ENCODE measurements at regions not wholly inside any gene's neighbourhood (a gene's known extent, or its start where the extent isn't known, plus 50 kb on each side); places are given as distances from the start of the nearest gene placed in this dataset.

GRCh38 chr2:18644115-18644462 is 54.7 kb upstream of the NT5C1B start:
- TF ChIP-seq EP300 (IDR thresholded peaks at IDR 0.05) (no peak), CTCF (IDR thresholded peaks at IDR 0.05) (no peak), POLR2A (IDR thresholded peaks at IDR 0.05) (no peak)
- 91 to 96% methylated on average over 2 of the region's 2 CpGs for WGBS, 2 donors
- no peaks in the 10 kb centered on the region for H3K4me1 ChIP-seq
- H3K27me3 ChIP-seq = no peaks in the 10 kb centered on the region
- H3K27ac ChIP-seq = no peak overlapping the region
- H3K9me3 ChIP-seq = no peaks in the 10 kb centered on the region
- no peak for DNase-seq (ENCODE audit: low spot score in 2 of 2)
- no peaks in the 10 kb centered on the region for H3K36me3 ChIP-seq
- no peak overlapping the region for H3K4me3 ChIP-seq

- no peak for DNase-seq (ENCODE audit: low spot score in 2 of 2)
- Histone ChIP-seq H3K4me1 (no peaks in the 10 kb centered on the region), H3K9me3 (no peaks in the 10 kb centered on the region), H3K36me3 (no peaks in the 10 kb centered on the region), H3K27me3 (no peaks in the 10 kb centered on the region), H3K4me3 (no peak overlapping the region), H3K27ac (no peak overlapping the region)
- WGBS, 2 donors = 71 to 82% methylated on average over 5 of the region's 5 CpGs
- no peak for TF ChIP-seq CTCF (IDR thresholded peaks at IDR 0.05)
- no peak for TF ChIP-seq EP300 (IDR thresholded peaks at IDR 0.05)
- TF ChIP-seq POLR2A (IDR thresholded peaks at IDR 0.05) = no peak
Measured at GRCh38 chr2:18643326-18644114, 54.2 kb upstream of the NT5C1B start.

GRCh38 chr2:18641823-18642222 is 52.5 kb upstream of the NT5C1B start:
- no peak overlapping the region for H3K27ac ChIP-seq
- H3K27me3 ChIP-seq = no peaks in the 10 kb centered on the region
- TF ChIP-seq EP300 (IDR thresholded peaks at IDR 0.05) = no peak
- no peak for TF ChIP-seq CTCF (IDR thresholded peaks at IDR 0.05)
- H3K36me3 ChIP-seq = no peaks in the 10 kb centered on the region
- H3K9me3 ChIP-seq = peaks cover 0 to 8% (median 0%) of the 10 kb centered on the region in 4 donors
- H3K4me3 ChIP-seq = no peak overlapping the region
- no peaks in the 10 kb centered on the region for H3K4me1 ChIP-seq
- DNase-seq (ENCODE audit: low spot score in 2 of 2) = no peak

GRCh38 chr2:18639756-18640453 is 50.5 kb upstream of the NT5C1B start:
- DNase-seq (ENCODE audit: low spot score in 2 of 2) = no peak
- Histone ChIP-seq H3K4me3 (no peak overlapping the region), H3K9me3 (peaks cover 0 to 23% (median 2%) of the 10 kb centered on the region in 4 donors), H3K27me3 (no peaks in the 10 kb centered on the region), H3K27ac (no peak overlapping the region), H3K4me1 (no peaks in the 10 kb centered on the region), H3K36me3 (no peaks in the 10 kb centered on the region)
- TF ChIP-seq POLR2A (IDR thresholded peaks at IDR 0.05) = no peak
- no peak for TF ChIP-seq CTCF (IDR thresholded peaks at IDR 0.05)
- no peak for TF ChIP-seq EP300 (IDR thresholded peaks at IDR 0.05)
- 82 to 84% methylated on average over 5 to 7 of the region's 8 CpGs for WGBS, 2 donors
